H54 (cell line): ENCODE measurements at regions not wholly inside any gene's neighbourhood (a gene's known extent, or its start where the extent isn't known, plus 50 kb on each side); places are given as distances from the start of the nearest gene placed in this dataset.
A peak's percentile ranks its signal among the peaks of the same experiment; 100 is the strongest.

Source experiments
- DNase-seq: peaks from one replicate; pipeline ENCODE4 v3.0.0; 2011; ENCODE audit warnings: low spot score, mixed read lengths; ENCODE audit not compliant: insufficient read length
- FAIRE-seq: peaks from 3 replicates; lab custom pipeline; 2011; peaks lifted over from hg19 to GRCh38; lab: Jason Lieb, UNC
- POLR2A ChIP-seq: IDR thresholded peaks from 2 replicates; pipeline ENCODE4 v1.6.1; 2011; ENCODE audit warnings: low read depth, mild to moderate bottlenecking, low read length

DNA sequence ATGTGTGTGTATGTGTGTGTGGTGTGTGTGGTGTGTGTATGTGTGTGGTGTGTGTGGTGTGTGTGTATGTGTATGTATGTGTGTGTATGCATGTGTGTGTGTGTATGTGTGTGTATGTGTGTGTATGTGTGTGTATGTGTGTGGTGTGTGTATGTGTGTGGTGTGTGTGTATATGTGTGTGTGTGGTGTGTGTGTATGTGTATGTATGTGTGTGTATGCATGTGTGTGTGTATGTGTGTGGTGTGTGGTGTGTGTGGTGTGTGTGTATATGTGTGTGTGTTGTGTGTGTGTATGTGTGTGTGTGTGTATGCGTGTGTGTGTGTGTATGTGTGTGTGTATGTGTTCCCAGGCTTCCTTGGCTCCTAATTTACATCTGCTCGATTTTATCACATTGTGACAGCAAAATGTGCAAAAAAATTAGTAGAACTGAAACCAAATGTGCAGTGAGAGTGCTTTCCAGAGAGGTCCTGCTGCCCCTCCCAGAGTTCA, 234.5 kb downstream of the BMP7 start:
- no peak for DNase-seq
- no peak for FAIRE-seq
- no peak for TF ChIP-seq POLR2A

DNA sequence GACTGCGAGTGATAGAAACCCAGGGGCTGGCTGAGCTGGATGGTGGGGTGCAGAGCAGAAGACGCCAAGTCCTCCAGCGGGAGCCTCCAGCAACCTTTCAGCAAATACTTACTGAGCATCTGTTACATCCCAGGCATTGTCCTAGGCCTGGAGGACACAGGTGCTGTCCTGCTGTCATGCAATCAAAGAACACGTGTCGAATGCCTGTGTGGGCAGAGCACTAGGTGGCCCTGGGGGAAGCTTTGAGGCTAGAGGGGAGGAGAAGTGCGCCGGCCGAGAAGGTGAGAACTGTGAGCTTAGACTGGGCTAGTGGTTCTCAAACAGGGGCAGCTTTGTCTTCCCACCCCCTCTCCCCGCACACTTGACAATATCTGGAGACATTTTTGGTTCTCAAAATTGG, 233.6 kb downstream of the BMP7 start:
- no peak for TF ChIP-seq POLR2A
- no peak for DNase-seq
- FAIRE-seq, result no peak

DNA sequence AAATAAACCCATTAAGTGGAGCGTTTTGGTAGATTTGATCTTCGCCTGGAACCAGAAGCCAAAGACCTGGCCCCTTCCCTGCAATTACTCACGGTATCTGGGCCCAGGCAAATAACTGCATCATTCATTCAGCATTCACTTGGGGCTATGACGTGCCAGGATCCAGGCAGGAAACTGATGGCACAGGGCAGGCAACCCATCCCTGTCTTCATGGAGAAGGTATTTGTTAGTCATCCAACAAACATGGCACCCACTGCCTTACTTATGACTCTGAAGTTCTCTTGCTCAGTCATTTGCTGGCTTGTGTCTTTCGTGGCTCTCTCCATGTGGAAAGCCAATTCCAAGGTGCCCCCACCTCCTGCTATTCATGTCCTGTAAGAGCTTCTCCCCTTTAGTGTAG, 232.4 kb downstream of the BMP7 start:
- TF ChIP-seq POLR2A, result no peak
- no peak for FAIRE-seq
- DNase-seq, result no peak

DNA sequence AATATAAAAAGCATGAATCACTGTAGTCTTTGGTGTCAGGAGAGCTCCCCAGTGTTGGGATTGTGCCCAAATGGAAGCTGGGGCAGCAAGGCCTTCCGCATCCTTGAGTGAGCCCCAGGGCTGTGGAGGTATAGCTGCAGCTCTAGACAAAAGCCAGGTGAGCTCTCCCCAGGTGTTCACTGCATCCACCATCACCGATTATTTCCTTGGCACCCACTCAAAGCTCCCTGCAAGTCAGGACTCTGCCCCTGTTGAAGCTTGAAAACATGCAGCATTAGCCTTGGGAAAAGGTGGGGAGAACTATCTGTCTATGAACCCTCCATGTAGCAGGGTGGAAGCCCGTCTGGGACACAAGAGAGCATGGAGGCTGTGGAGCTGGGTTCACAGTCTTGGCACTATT, 228.8 kb downstream of the BMP7 start:
- no peak for DNase-seq
- no peak for TF ChIP-seq POLR2A
- no peak for FAIRE-seq

DNA sequence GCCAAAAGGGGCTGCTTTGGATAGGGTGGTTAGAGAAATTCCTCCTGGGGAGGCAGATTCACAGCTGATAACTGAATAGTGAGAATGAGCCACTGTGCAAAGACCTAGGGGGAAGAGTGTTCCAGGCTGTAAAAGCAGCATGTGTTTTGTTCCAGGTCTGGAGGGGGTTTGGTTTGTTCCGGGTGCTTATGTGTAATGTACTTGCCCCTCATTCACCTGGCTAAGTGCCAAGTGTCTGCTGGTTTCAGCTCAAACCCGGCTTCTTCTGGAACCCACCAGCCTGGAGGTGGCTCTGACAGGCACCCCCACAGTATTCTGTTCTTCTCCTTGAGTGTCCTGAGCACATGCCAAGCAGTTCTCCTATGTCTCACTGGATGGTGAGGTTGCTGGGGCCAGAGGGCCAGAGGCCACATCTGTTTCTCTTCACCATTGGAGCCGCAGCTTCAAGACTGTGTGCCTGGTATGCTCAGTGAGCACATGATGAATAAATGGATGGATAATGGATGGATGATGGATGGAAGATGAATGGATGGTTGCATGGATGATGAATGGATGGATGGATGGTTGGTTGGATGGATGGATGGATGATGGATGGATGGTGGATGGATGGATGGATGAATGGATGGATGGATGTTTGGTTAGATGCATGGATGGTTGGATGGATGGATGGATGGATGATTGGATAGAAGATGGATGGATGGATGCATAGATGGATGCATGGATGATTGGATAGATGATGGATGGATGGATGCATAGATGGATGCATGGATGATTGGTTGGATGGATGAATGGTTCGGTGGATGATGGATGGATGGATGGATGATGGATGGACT, 227.6 kb downstream of the BMP7 start:
- no peak for TF ChIP-seq POLR2A
- DNase-seq (no peak), FAIRE-seq (no peak)

DNA sequence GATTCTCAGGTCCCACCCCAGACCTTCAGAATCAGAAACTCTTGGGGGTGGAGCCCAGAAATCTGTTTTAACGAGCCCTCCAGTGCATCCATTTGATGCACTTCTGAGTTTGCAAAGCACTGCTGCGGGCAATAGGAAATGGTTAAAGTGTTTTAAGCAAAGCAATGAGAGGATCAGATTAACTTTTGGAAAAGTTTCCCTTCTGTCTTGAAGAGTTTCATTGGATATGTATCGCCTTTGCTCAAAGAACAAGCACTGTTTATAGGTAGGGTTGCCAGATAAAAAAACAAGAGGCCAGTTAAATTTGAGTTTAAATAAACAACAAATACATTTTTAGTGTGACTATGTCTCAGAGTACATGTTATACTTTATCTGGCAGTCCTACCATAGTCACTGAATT, 226.0 kb downstream of the BMP7 start:
- no peak for TF ChIP-seq POLR2A
- DNase-seq (no peak), FAIRE-seq (no peak)

DNA sequence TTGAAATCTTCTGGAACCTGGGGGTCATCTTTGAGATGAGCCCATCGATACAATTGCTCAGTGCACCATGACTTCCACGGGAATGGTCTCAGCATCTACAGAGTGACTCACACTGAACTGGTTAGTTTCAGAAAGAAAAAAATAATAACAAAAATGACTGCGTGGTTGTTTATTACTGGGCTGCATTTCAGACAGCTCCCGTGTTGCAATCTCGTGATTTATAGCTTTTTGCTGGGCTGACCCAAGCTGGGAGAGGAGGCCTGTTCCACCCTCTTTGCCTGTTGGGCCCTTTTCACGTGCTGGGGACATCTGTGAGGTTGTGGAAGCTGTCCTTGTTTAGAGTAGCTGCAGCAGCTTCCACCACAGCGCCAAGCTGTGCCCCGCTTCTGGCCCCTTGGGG, 225.5 kb downstream of the BMP7 start:
- DNase-seq, result no peak
- no peak for FAIRE-seq
- TF ChIP-seq POLR2A, result no peak

DNA sequence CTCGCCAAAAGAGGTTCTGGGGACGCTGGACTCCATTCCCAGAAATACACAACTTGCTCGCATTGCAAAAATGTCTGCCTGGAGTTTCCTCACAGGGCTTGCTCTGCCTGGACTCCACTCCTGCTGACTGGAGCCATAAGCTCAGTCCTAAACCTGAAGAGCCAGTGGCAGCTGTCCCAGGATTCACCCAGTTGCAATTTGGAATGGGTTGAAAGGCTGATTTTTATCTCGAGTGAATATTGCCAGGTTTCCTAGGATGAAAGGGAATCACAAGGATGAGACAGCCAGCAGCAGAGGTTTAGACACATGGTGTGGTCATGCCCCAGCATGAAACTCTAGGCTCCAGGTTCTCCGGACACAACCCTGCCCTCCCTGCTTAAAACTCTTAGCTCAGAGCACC, 223.3 kb downstream of the BMP7 start:
- TF ChIP-seq POLR2A, result no peak
- no peak for FAIRE-seq

DNA sequence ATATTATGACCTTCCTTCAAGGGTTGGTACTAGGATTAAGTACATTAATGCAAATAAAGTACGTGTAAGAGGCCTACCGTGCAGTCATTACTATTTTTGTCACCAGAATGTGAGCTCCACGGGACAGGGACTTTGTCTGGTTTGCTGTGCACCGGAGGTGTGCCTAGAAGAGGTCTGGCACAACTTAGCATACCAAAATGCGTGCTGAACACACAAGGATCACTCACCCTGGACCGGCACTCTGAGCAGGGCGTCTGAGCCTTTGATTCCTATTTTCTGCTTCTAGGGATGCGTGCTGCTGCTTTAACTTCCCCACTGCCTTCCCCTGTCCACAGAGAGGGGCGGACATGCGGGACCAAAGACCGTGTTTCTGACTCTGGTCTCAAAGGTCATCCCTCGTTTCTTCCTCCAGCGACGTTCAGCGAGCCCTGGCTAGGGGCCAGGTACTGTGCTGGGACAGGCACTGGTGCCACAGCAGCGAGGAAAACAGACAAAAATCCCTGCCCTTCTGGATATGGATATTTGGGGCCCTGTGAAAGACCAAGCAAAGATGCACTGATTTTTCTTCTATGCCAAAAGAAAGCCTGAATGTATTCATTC, 222.7 kb downstream of the BMP7 start:
- no peak for DNase-seq
- no peak for TF ChIP-seq POLR2A
- FAIRE-seq, result no peak

More for the DNA sequence above, 223.3 kb downstream of the BMP7 start:
- no peak for DNase-seq

DNA sequence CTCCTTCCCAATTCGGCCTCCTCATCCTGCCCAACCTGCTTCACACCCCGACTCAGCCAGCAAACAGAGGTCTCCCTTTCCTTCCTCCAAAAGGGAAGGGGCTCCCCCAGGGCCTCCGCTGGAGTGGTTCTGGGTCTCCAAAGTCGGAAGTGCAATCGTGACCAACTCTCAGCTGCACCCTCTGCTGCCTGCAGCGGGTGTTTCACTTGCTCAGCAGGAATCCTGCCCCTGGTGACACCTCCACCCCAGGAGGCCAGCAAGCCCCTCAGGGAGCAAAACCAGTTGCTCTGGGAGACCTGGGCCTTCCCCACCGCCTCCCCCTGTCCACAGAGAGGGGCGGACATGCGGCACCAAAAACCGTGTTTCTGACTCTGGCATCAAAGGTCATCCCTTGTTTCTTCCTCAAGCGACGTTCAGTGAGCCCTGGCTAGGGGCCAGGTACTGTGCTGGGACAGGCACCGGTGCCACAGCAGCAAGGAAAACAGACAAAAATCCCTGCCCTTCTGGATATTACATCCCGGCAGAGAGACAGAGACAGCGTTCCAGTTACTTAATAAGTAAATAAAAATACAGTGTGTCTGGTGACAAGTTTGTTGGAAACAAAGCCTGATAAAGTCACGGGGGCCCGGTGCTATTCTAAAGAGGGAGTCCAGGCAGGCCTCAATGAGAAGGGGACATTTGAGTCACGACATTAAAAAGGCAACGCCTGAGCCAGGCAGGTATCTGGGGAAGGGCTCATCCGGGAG, 219.0 kb downstream of the BMP7 start:
- TF ChIP-seq POLR2A, result no peak
- no peak for FAIRE-seq
- no peak for DNase-seq

DNA sequence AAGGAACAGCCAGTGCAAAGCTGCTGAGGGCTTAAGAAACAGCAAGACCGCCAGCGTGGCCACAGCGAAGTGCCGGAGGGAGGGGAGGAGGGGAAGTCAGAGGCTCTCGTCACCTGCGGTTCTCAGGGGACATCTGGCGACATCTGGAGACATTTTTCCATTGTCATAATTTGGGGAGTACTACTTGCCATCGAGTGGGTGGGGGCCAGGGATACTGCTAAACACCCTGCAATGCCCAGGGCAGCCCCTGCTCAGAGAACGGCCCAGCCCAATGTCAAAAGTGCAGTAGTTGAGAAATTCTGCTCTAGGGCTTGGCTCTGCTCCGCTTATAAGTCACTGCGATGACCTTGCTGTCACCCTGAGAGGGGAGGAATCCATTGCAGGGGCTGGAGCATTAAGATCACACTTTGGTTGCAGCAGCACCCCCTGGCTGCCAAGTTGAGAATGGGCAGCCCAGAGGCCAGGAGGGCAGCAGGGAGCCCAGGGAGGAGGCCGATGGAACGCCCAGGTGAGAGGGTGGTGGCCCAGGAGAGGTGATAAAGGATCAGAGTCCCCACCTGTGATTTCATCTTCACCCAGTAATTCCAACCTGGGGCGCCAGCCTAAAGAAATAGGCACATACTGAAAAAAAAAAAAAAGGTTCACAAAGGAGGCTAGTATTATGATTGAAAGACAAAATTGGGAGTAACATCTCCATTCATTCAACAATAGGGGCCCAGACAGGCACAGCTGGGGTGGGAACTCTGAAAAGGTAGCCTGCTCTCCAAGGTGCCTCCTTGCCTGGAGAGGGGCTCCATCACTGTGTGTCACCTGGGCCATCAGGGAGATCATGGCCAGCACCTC, 218.2 kb downstream of the BMP7 start:
- FAIRE-seq (no peak), DNase-seq (peak; percentile 49)

DNA sequence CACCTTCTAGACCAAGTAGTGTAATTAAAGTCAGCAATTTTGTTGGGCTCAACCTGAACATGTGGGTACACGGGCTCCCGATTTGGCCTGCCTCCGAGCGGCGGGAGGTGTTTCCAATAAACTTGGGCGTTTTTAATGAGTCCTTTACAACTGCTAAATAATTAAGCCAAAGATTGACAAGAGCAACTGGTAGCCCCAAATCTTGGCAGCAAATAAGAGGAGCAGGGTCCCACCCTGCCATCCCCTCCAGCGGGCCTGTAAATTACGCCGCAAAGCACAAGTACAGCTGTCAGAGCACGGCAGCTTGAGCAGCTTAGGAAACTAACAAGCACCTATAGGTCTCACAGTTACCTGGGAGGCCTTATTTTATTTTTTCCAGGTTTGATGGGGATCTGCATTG, 217.1 kb downstream of the BMP7 start:
- no peak for TF ChIP-seq POLR2A
- DNase-seq (no peak), FAIRE-seq (no peak)

More for the DNA sequence above, 218.2 kb downstream of the BMP7 start:
- TF ChIP-seq POLR2A, result no peak

DNA sequence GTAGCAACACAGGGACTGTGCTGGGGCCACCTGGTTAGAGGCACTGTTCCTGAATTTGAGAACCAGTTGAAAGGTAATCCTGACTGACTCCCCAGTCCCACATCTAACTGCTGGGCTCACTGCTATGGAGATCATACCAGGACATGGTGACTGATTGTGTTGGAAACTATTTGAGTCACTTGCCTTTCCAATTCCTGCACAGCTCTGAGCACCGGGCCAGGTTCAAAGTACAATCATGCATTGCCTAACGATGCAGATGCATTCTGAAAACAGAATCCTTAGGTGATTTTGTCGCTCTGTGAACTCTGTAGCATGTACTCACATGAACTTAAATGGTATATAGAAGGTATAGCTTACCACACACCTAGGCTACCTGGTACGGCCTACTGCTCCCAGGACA, 215.3 kb downstream of the BMP7 start:
- DNase-seq, result no peak
- no peak for TF ChIP-seq POLR2A
- no peak for FAIRE-seq
